CD4-positive, alpha-beta memory T cell (primary cell): ENCODE measurements at regions not wholly inside any gene's neighbourhood (a gene's known extent, or its start where the extent isn't known, plus 50 kb on each side); places are given as distances from the start of the nearest gene placed in this dataset.

ENCODE experiments used
- CTCF ChIA-PET: fragments of 350-600 bp; sonication (Branson Sonifier 250); formaldehyde crosslinking; loops from one replicate; lab custom pipeline; 2021; ENCODE audit warnings: inconsistent platforms; ENCODE audit not compliant: partially characterized antibody; lab: Charles Lee
- POLR2A ChIA-PET: fragments of 350-600 bp; sonication (Branson Sonifier 250); formaldehyde crosslinking; loops from one replicate; lab custom pipeline; 2021; ENCODE audit not compliant: partially characterized antibody; lab: Charles Lee
- DNase-seq, 5 donors: peaks; one replicate each; pipeline versions ENCODE4 v3.0.0 to v3.0.0-alpha.2; 2020 to 2022; ENCODE audit warnings: mixed read lengths in 1 of 5
- H3K27ac ChIP-seq: one replicate; pipeline ENCODE4 v1.7.0; 2013; ENCODE audit warnings: low read depth, low read length
- H3K27me3 ChIP-seq: 2 replicates; pipeline ENCODE4 v1.7.0; 2013; ENCODE audit warnings: mild to moderate bottlenecking, low read length, moderate library complexity; ENCODE audit not compliant: insufficient read depth
- H3K36me3 ChIP-seq: 2 replicates; pipeline ENCODE4 v1.7.0; 2013; ENCODE audit warnings: mild to moderate bottlenecking, low read length, moderate library complexity; ENCODE audit not compliant: insufficient read depth
- H3K4me1 ChIP-seq: 2 replicates; pipeline ENCODE4 v1.7.0; 2013; ENCODE audit warnings: mild to moderate bottlenecking, low read length, moderate library complexity; ENCODE audit not compliant: insufficient read depth
- H3K4me3 ChIP-seq, 2 donors: one replicate each; pipeline ENCODE4 v1.7.0; 2013; ENCODE audit warnings: low read length in 2 of 2, mild to moderate bottlenecking in 1 of 2
- H3K9me3 ChIP-seq, 2 donors: one replicate each; pipeline ENCODE4 v1.7.0; 2013; ENCODE audit warnings: low read length in 2 of 2, control low read depth in 1 of 2; ENCODE audit not compliant: control insufficient read depth in 1 of 2
- H3K27ac Mint-ChIP-seq, 7 donors: one replicate each; pipeline ENCODE4 v1.8.0; 2020 to 2021; ENCODE audit warnings: mixed read lengths in 7 of 7, mild to moderate bottlenecking in 6 of 7, inconsistent platforms in 3 of 7, moderate library complexity in 3 of 7
- H3K27me3 Mint-ChIP-seq, 2 donors: one replicate each; pipeline ENCODE4 v1.8.0; 2020 to 2021; ENCODE audit warnings: mixed read lengths in 2 of 2
- H3K36me3 Mint-ChIP-seq, 2 donors: one replicate each; pipeline ENCODE4 v1.8.0; 2020 to 2021; ENCODE audit warnings: mixed read lengths in 2 of 2, inconsistent platforms in 1 of 2, mild to moderate bottlenecking in 1 of 2
- H3K4me1 Mint-ChIP-seq, 4 donors: one replicate each; pipeline ENCODE4 v1.8.0; 2020 to 2021; ENCODE audit warnings: mixed read lengths in 4 of 4, mild to moderate bottlenecking in 1 of 4
- H3K4me3 Mint-ChIP-seq, 8 donors: one replicate each; pipeline ENCODE4 v1.8.0; 2020 to 2021; ENCODE audit warnings: mixed read lengths in 8 of 8, mild to moderate bottlenecking in 7 of 8, moderate library complexity in 6 of 8, inconsistent platforms in 3 of 8
- H3K9me3 Mint-ChIP-seq, 8 donors: one replicate each; pipeline ENCODE4 v1.8.0; 2020 to 2021; ENCODE audit warnings: mixed read lengths in 8 of 8, mild to moderate bottlenecking in 5 of 8, inconsistent platforms in 3 of 8, moderate library complexity in 1 of 8
- intact Hi-C: fragments of 100-400 bp; cut with micrococcal nuclease; formaldehyde crosslinking; loops from one replicate; pipeline ENCODE4 v1.15.1; 2023

DNA sequence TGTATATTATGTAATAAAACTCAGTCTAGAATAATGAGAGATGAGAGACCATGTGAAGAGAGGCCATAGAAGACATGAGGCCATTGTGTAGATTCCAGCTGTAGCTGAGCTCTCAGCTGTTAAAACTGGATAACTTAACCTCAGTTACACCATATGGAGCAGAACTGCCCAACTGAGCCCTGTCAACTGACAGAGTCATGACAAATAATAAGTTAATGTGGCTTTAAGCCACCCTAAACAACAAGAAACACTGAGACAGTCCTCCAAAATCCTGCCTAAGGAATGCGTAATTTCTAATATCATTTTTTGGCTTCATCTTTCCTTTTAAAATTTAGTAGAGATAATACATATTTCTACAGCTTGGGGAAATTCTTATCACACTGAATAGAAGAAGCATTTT, 580.0 kb upstream of the RGS18 start:
- POLR2A ChIA-PET: no interaction called here
- Mint-ChIP-seq H3K9me3 (peaks cover 0 to 8% (median under 1%) of the 10 kb centered on the region in 8 donors), H3K36me3 (no peaks in the 10 kb centered on the region), H3K4me3 (no peak overlapping the region), H3K27me3 (no peaks in the 10 kb centered on the region), H3K27ac (no peak overlapping the region), H3K4me1 (no peaks in the 10 kb centered on the region)
- Histone ChIP-seq H3K27me3 (no peaks in the 10 kb centered on the region), H3K27ac (no peak overlapping the region), H3K9me3 (no peaks in the 10 kb centered on the region), H3K36me3 (no peaks in the 10 kb centered on the region), H3K4me3 (no peak overlapping the region), H3K4me1 (no peaks in the 10 kb centered on the region)
- CTCF ChIA-PET: no interaction called here
- intact Hi-C loops: no loop called here
- no peak for DNase-seq

DNA sequence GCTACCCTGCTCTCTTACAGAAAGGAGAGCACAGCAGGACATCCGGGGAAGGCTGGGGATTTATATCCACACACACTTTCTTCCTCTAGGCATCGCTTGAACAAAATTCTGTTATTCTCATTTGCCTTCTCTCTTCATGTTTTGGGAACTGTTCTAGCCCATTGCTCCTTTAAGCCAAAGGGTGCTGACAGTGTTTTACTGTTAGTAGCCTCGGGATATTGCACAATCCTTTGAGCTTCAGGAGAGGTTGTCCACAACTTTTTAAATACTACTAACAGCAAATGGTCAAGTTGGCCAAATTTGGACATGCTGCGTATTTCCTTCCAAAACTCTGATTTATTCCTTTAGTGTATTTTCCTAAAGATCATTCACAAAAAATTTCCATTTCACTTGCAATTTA, 579.2 kb upstream of the RGS18 start:
- ChIA-PET CTCF (no interaction called here), POLR2A (no interaction called here)
- no peak overlapping the region for H3K4me3 ChIP-seq
- Mint-ChIP-seq H3K4me1 (no peaks in the 10 kb centered on the region), H3K36me3 (no peaks in the 10 kb centered on the region), H3K27me3 (no peaks in the 10 kb centered on the region), H3K4me3 (no peak overlapping the region), H3K27ac (no peak overlapping the region), H3K9me3 (peaks cover 0 to 12% (median 2%) of the 10 kb centered on the region in 8 donors)
- no peak for DNase-seq
- no peak overlapping the region for H3K27ac ChIP-seq
- no peaks in the 10 kb centered on the region for H3K9me3 ChIP-seq
- no peaks in the 10 kb centered on the region for H3K27me3 ChIP-seq
- no peaks in the 10 kb centered on the region for H3K36me3 ChIP-seq
- no peaks in the 10 kb centered on the region for H3K4me1 ChIP-seq
- intact Hi-C loops: no loop called here

DNA sequence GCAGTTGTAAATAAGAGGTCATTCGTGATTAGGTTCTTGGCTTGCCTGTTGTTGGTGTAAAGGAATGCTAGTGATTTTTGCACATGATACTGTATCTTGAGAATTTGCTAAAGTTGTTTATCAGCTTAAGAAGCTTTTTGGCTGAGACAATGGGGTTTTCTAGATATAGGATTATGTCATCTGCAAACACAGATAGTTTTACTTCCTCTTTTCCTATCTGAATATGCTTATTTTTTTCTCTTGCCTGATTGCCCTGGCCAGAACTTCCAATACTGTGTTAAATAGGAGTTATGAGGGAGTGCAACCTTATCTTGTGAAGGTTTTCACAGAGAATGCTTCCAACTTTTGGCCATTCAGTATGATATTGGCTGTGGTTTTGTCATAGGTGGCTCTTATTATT, 576.1 kb upstream of the RGS18 start:
- ChIA-PET CTCF (no interaction called here), POLR2A (no interaction called here)
- intact Hi-C loops: no loop called here
- no peak for DNase-seq
- Histone ChIP-seq H3K4me1 (no peaks in the 10 kb centered on the region), H3K27ac (no peak overlapping the region), H3K27me3 (no peaks in the 10 kb centered on the region), H3K9me3 (no peaks in the 10 kb centered on the region), H3K4me3 (no peak overlapping the region), H3K36me3 (no peaks in the 10 kb centered on the region)
- Mint-ChIP-seq H3K27ac (no peak overlapping the region), H3K27me3 (no peaks in the 10 kb centered on the region), H3K36me3 (no peaks in the 10 kb centered on the region), H3K9me3 (peaks cover 2 to 17% (median 8%) of the 10 kb centered on the region in 8 donors), H3K4me1 (no peaks in the 10 kb centered on the region), H3K4me3 (no peak overlapping the region)

DNA sequence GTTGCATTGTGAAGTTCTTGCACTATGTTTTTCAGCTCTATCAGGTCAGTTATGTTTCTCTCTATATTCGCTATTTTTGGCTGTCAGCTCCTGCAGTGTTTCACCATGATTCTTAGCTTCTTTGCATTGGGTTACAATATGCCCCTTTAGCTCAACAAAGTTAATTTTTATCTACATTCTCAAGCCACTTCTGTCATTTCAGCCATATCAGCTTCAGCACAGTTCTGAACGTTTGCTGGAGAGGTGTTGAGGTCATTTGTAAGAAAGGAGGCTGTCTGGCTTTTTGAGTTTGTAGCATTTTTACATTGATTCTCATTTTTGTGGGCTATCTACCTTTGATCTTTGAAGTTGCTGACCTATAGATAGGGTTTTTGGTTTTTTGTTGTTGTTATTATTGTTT, 573.2 kb upstream of the RGS18 start:
- CTCF ChIA-PET: no interaction called here
- Mint-ChIP-seq H3K4me1 (no peaks in the 10 kb centered on the region), H3K27ac (no peak overlapping the region), H3K27me3 (peaks cover 0 to 1% of the 10 kb centered on the region in 2 donors), H3K9me3 (peaks cover 0 to 18% (median 9%) of the 10 kb centered on the region in 8 donors), H3K4me3 (no peak overlapping the region), H3K36me3 (no peaks in the 10 kb centered on the region)
- no peak for DNase-seq
- Histone ChIP-seq H3K4me1 (no peaks in the 10 kb centered on the region), H3K36me3 (no peaks in the 10 kb centered on the region), H3K27ac (no peak overlapping the region), H3K9me3 (no peaks in the 10 kb centered on the region), H3K27me3 (no peaks in the 10 kb centered on the region), H3K4me3 (no peak overlapping the region)
- POLR2A ChIA-PET: no interaction called here
- intact Hi-C loops: no loop called here

DNA sequence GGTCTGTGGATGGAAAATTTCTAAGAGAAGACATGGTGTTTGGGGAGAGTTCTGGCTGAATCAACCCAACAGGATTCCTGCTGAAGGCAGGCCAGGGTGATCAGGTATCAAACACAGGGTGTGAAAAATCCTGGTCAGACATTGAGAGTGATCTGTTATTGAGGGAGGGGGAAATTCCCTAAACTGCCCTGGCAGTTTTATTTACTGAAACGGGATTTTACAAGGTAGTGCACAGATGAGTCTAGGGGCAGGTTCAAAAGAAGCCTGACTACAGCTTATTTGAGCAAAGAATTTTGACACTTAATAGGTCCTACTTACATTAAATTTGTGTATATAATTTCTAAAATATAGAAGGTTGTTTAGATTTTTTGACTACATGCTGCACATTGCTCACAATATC, 569.4 kb upstream of the RGS18 start:
- no peak for DNase-seq
- CTCF ChIA-PET: no interaction called here
- Histone ChIP-seq H3K27me3 (no peaks in the 10 kb centered on the region), H3K4me1 (no peaks in the 10 kb centered on the region), H3K36me3 (no peaks in the 10 kb centered on the region), H3K4me3 (no peak overlapping the region), H3K27ac (no peak overlapping the region), H3K9me3 (no peaks in the 10 kb centered on the region)
- Mint-ChIP-seq H3K4me1 (no peaks in the 10 kb centered on the region), H3K9me3 (peaks cover 2 to 14% (median 9%) of the 10 kb centered on the region in 8 donors), H3K4me3 (no peak overlapping the region), H3K36me3 (no peaks in the 10 kb centered on the region), H3K27ac (no peak overlapping the region), H3K27me3 (peaks cover 0 to 1% of the 10 kb centered on the region in 2 donors)
- intact Hi-C loops: no loop called here
- POLR2A ChIA-PET: no interaction called here

DNA sequence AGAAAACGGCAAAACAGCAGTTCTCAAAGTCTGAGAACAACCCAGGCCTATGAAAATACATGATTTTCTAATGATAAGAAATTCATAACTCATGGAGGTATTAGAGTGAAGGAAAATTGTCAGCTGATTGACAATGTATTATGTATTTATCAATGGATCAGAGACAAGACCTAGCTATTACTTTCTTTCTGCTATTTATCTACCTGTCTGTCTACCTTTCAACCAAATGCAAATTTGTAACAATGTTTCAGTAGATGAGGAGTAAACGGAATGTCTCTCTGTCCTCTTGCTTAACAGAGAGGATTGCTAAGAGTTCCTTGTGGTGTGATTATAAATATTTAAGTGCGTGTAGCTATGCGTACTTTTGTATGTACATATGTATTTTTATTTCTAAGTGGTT, 568.7 kb upstream of the RGS18 start:
- H3K27ac ChIP-seq: no peak overlapping the region
- H3K4me3 Mint-ChIP-seq: no peak overlapping the region
- H3K9me3 Mint-ChIP-seq: peaks cover 2 to 14% (median 7%) of the 10 kb centered on the region in 8 donors
- DNase-seq: no peak
- no peaks in the 10 kb centered on the region for H3K4me1 Mint-ChIP-seq
- no peaks in the 10 kb centered on the region for H3K9me3 ChIP-seq
- H3K27me3 ChIP-seq: no peaks in the 10 kb centered on the region
- POLR2A ChIA-PET: no interaction called here
- H3K36me3 Mint-ChIP-seq: no peaks in the 10 kb centered on the region
- H3K4me3 ChIP-seq: no peak overlapping the region
- no peak overlapping the region for H3K27ac Mint-ChIP-seq
- H3K27me3 Mint-ChIP-seq: peaks cover 0 to 1% of the 10 kb centered on the region in 2 donors
- CTCF ChIA-PET: no interaction called here
- H3K4me1 ChIP-seq: no peaks in the 10 kb centered on the region
- H3K36me3 ChIP-seq: no peaks in the 10 kb centered on the region
- intact Hi-C loops: no loop called here

DNA sequence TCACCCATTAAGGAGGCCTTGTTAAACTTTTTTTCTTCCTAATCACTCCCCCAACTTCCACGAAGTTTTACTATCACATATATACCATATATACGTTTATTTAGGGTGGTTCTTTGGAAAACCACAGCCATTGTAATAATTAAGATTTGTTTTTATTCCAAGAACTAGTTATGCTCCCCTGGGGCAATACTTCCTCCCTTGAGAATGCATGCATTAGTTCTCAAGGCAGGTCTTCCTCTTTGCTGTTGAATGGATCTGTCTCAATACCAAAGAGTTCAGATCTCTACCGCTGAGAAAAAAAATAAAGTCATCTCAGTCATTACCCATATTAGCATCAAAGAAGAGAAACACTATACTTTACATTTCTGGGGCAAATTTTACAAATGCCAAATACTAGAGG, 567.7 kb upstream of the RGS18 start:
- Histone ChIP-seq H3K4me3 (no peak overlapping the region), H3K9me3 (no peaks in the 10 kb centered on the region), H3K27me3 (no peaks in the 10 kb centered on the region), H3K4me1 (no peaks in the 10 kb centered on the region), H3K36me3 (no peaks in the 10 kb centered on the region), H3K27ac (no peak overlapping the region)
- CTCF ChIA-PET: no interaction called here
- intact Hi-C loops: no loop called here
- POLR2A ChIA-PET: no interaction called here
- Mint-ChIP-seq H3K4me3 (no peak overlapping the region), H3K36me3 (no peaks in the 10 kb centered on the region), H3K4me1 (no peaks in the 10 kb centered on the region), H3K27ac (no peak overlapping the region), H3K27me3 (peaks cover 0 to 1% of the 10 kb centered on the region in 2 donors), H3K9me3 (peaks cover 2 to 11% (median 5%) of the 10 kb centered on the region in 8 donors)
- no peak for DNase-seq

DNA sequence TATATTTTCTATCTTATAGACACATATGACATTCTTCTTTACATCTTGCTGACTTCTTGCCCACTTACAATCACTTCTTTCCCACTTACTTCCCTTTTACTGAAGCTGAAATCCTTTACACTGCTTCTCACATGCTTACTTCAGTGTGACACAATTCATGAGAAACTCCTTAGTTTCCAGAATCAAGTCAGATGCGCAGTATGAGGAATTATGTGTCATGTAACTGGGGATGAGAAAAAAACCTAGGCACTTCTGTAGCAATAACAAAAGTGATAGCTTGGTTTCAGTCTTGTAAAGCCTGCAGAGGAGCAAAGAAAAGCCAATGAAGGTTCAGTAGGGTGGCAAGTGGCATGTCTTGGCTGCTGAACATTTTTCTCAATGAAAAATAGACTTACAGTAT, 566.2 kb upstream of the RGS18 start:
- Histone ChIP-seq H3K27me3 (no peaks in the 10 kb centered on the region), H3K27ac (no peak overlapping the region), H3K4me1 (no peaks in the 10 kb centered on the region), H3K9me3 (no peaks in the 10 kb centered on the region), H3K4me3 (no peak overlapping the region), H3K36me3 (no peaks in the 10 kb centered on the region)
- no peak overlapping the region for H3K4me3 Mint-ChIP-seq
- peaks cover 0 to 1% of the 10 kb centered on the region in 2 donors for H3K27me3 Mint-ChIP-seq
- no peaks in the 10 kb centered on the region for H3K36me3 Mint-ChIP-seq
- intact Hi-C loops: no loop called here
- no peak for DNase-seq
- peaks cover 0 to 11% (median 2%) of the 10 kb centered on the region in 8 donors for H3K9me3 Mint-ChIP-seq
- ChIA-PET CTCF (no interaction called here), POLR2A (no interaction called here)
- no peaks in the 10 kb centered on the region for H3K4me1 Mint-ChIP-seq
- H3K27ac Mint-ChIP-seq: no peak overlapping the region
